OCI-LY1 (cell line): ENCODE measurements at regions not wholly inside any gene's neighbourhood (a gene's known extent, or its start where the extent isn't known, plus 50 kb on each side); places are given as distances from the start of the nearest gene placed in this dataset.

Experiments
- H2AFZ ChIP-seq: fragments of 200-600 bp; sonication (generic), shearing (Covaris generic); 2 replicates; pipeline ENCODE4 v1.6.0; 2014; ENCODE audit warnings: antibody characterized with exemption, mild to moderate bottlenecking, low read length
- H3F3A ChIP-seq: fragments of 200-600 bp; sonication (generic), shearing (Covaris generic); 2 replicates; pipeline ENCODE4 v1.6.0; 2014; ENCODE audit warnings: mild to moderate bottlenecking, antibody characterized with exemption, low read length, moderate library complexity; ENCODE audit not compliant: insufficient read depth
- H3K27ac ChIP-seq: fragments of 200-600 bp; sonication (generic); 2 replicates; pipeline ENCODE4 v1.5.1; 2014; ENCODE audit warnings: low read length, mixed run types, mild to moderate bottlenecking, low read depth; ENCODE audit not compliant: poor library complexity, severe bottlenecking
- H3K27me3 ChIP-seq: fragments of 200-600 bp; sonication (generic); 2 replicates; pipeline ENCODE4 v1.6.0; 2014; ENCODE audit warnings: antibody characterized with exemption, mild to moderate bottlenecking, low read length, moderate library complexity; ENCODE audit not compliant: insufficient read depth
- H3K36me3 ChIP-seq: fragments of 200-600 bp; sonication (generic); 2 replicates; pipeline ENCODE4 v1.6.1; 2014; ENCODE audit warnings: mild to moderate bottlenecking, antibody characterized with exemption, low read length, moderate library complexity, mixed read lengths; ENCODE audit not compliant: insufficient read depth
- H3K4me1 ChIP-seq: fragments of 200-600 bp; sonication (generic); 2 replicates; pipeline ENCODE4 v1.5.1; 2014; ENCODE audit warnings: mild to moderate bottlenecking, low read length, moderate library complexity; ENCODE audit not compliant: insufficient read depth, severe bottlenecking
- H3K4me2 ChIP-seq: fragments of 200-600 bp; sonication (generic), shearing (Covaris generic); 2 replicates; pipeline ENCODE4 v1.6.1; 2014; ENCODE audit warnings: low read length
- H3K4me3 ChIP-seq: fragments of 200-600 bp; sonication (generic); 2 replicates; pipeline ENCODE4 v1.5.1; 2014; ENCODE audit warnings: low read length, low read depth, mild to moderate bottlenecking, mixed read lengths; ENCODE audit not compliant: poor library complexity, severe bottlenecking
- H3K79me2 ChIP-seq: fragments of 200-600 bp; shearing (Covaris generic); 2 replicates; pipeline ENCODE4 v1.6.1; 2016; ENCODE audit warnings: mixed run types, low read length, mixed read lengths; ENCODE audit not compliant: insufficient read depth
- H3K9ac ChIP-seq: fragments of 200-600 bp; sonication (generic), shearing (Covaris generic); 2 replicates; pipeline ENCODE4 v1.6.1; 2014; ENCODE audit warnings: mild to moderate bottlenecking, low read length, mixed read lengths
- H3K9me2 ChIP-seq: fragments of 200-600 bp; sonication (generic), shearing (Covaris generic); 2 replicates; pipeline ENCODE4 v1.6.1; 2014; ENCODE audit warnings: low read depth, mild to moderate bottlenecking, low read length, mixed read lengths
- H3K9me3 ChIP-seq: fragments of 200-600 bp; shearing (Covaris generic); 2 replicates; pipeline ENCODE4 v1.6.1; 2014; ENCODE audit warnings: low read length, mixed read lengths
- H4K20me1 ChIP-seq: fragments of 200-600 bp; sonication (generic), shearing (Covaris generic); 2 replicates; pipeline ENCODE4 v1.6.0; 2016; ENCODE audit warnings: mild to moderate bottlenecking, low read length; ENCODE audit not compliant: insufficient read depth
- EZH2 ChIP-seq: fragments of 200-600 bp; sonication (generic), shearing (Covaris generic); IDR thresholded peaks from 2 replicates; pipeline ENCODE4 v1.8.0; 2017; ENCODE audit warnings: borderline replicate concordance, mixed run types, mild to moderate bottlenecking, antibody characterized with exemption, low read length, moderate library complexity, mixed read lengths
- TF ChIP-seq, protein P1 (sequence below): fragments of 200-600 bp; sonication (generic), shearing (Covaris generic); IDR thresholded peaks from 2 replicates; pipeline ENCODE4 v1.5.1; 2017; ENCODE audit warnings: mild to moderate bottlenecking, antibody characterized with exemption, low read length, moderate library complexity, mixed read lengths

DNA sequence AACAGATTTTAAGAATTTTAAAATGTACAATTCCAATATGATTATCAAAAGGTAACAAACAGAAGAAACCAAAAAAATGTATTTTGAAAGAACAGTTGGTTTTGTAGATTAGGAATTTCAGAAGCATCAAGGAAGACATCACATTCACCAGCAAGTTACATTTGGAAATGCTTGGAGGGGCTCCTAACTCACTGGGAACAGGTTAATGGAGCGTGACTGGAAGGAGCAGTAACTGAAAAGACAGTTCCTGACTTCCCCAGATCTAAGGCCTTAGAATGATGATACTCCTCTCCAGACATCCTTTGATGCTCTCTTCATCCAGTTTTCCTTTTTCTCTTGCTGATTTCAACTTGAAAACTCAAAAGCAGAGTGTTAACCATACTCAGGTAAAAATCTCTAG is 220.0 kb upstream of the EGLN3 start:
- no peaks in the 10 kb centered on the region for H4K20me1 ChIP-seq
- no peaks in the 10 kb centered on the region for H3K9me3 ChIP-seq
- no peaks in the 10 kb centered on the region for H3K79me2 ChIP-seq
- no peaks in the 10 kb centered on the region for H3F3A ChIP-seq
- no peaks in the 10 kb centered on the region for H3K27me3 ChIP-seq
- H3K4me1 ChIP-seq, result no peaks in the 10 kb centered on the region
- no peak overlapping the region for H2AFZ ChIP-seq
- H3K9me2 ChIP-seq, result no peaks in the 10 kb centered on the region
- no peak overlapping the region for H3K4me2 ChIP-seq
- TF ChIP-seq EZH2, result no peak
- TF ChIP-seq, protein P1, sequence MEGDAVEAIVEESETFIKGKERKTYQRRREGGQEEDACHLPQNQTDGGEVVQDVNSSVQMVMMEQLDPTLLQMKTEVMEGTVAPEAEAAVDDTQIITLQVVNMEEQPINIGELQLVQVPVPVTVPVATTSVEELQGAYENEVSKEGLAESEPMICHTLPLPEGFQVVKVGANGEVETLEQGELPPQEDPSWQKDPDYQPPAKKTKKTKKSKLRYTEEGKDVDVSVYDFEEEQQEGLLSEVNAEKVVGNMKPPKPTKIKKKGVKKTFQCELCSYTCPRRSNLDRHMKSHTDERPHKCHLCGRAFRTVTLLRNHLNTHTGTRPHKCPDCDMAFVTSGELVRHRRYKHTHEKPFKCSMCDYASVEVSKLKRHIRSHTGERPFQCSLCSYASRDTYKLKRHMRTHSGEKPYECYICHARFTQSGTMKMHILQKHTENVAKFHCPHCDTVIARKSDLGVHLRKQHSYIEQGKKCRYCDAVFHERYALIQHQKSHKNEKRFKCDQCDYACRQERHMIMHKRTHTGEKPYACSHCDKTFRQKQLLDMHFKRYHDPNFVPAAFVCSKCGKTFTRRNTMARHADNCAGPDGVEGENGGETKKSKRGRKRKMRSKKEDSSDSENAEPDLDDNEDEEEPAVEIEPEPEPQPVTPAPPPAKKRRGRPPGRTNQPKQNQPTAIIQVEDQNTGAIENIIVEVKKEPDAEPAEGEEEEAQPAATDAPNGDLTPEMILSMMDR, result no peak
- no peaks in the 10 kb centered on the region for H3K36me3 ChIP-seq
- H3K4me3 ChIP-seq, result no peak overlapping the region
- no peak overlapping the region for H3K27ac ChIP-seq
- no peak overlapping the region for H3K9ac ChIP-seq

DNA sequence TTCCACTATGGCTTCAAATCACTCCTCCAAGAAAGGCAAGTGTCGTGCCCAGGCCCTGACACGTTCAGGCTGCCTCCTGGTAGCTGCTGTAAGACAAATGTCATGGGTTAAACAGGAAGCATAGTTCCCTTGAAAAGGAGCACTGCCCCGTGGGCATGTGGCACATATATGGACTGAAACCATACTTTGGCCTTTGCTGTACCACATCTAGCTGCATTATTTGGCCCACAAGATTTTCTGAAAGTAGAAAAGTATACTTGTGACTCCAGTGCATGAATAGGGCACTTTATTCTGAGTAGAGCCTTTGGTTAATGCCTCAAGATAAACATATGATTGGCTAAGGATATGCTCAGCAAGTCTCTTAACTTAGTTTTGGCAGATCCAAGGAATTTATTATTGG is 218.7 kb upstream of the EGLN3 start:
- H3K9me3 ChIP-seq, result no peaks in the 10 kb centered on the region
- H3K4me2 ChIP-seq, result no peak overlapping the region
- H3K27me3 ChIP-seq, result no peaks in the 10 kb centered on the region
- no peaks in the 10 kb centered on the region for H3K9me2 ChIP-seq
- no peak overlapping the region for H2AFZ ChIP-seq
- no peak overlapping the region for H3K9ac ChIP-seq
- H3F3A ChIP-seq, result no peaks in the 10 kb centered on the region
- TF ChIP-seq EZH2, result no peak
- TF ChIP-seq, protein P1, result no peak
- no peaks in the 10 kb centered on the region for H3K79me2 ChIP-seq
- H3K36me3 ChIP-seq, result no peaks in the 10 kb centered on the region
- no peak overlapping the region for H3K27ac ChIP-seq
- H3K4me1 ChIP-seq, result no peaks in the 10 kb centered on the region
- H4K20me1 ChIP-seq, result no peaks in the 10 kb centered on the region
- no peak overlapping the region for H3K4me3 ChIP-seq

DNA sequence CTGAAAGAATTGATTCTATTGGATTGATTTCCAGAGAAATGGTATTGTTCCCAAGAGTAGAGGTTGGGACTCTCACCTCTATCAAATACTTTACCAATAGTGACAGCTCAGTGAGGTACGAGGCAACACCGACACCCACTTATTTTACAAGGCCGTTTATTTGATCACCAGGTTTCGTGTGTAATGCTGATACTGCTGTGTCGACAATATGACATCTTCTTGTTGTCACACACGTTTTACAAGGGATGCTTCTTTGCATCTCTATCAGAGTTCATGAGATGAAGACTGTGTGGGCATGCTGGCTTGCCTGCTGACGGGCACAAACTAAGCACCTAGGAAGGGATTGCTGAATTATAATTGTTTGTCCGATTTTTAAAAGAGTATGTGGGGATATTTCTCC is 217.8 kb upstream of the EGLN3 start:
- TF ChIP-seq, protein P1, result no peak
- TF ChIP-seq EZH2, result no peak
- no peak overlapping the region for H3K4me2 ChIP-seq
- no peaks in the 10 kb centered on the region for H4K20me1 ChIP-seq
- no peaks in the 10 kb centered on the region for H3K9me3 ChIP-seq
- H3K79me2 ChIP-seq, result no peaks in the 10 kb centered on the region
- no peak overlapping the region for H2AFZ ChIP-seq
- H3K36me3 ChIP-seq, result no peaks in the 10 kb centered on the region
- no peaks in the 10 kb centered on the region for H3F3A ChIP-seq
- no peak overlapping the region for H3K9ac ChIP-seq
- no peak overlapping the region for H3K4me3 ChIP-seq
- H3K27ac ChIP-seq, result no peak overlapping the region
- H3K4me1 ChIP-seq, result no peaks in the 10 kb centered on the region
- no peaks in the 10 kb centered on the region for H3K27me3 ChIP-seq
- no peaks in the 10 kb centered on the region for H3K9me2 ChIP-seq
